ENCODE measurements at regions not wholly inside any gene's neighbourhood (a gene's known extent, or its start where the extent isn't known, plus 50 kb on each side); places are given as distances from the start of the nearest gene placed in this dataset.

- 22 to 29% methylated on average over 7 of the region's 7 CpGs for WGBS, 2 donors
- Histone ChIP-seq H3K4me1 (peaks cover 0 to 10% (median 0%) of the 10 kb centered on the region in 4 donors), H3K27ac (no peak overlapping the region), H3K9me3 (no peaks in the 10 kb centered on the region), H3K27me3 (no peaks in the 10 kb centered on the region), H3K36me3 (no peaks in the 10 kb centered on the region), H3K4me3 (no peak overlapping the region)
- TF ChIP-seq EP300 (IDR thresholded peaks at IDR 0.05), result no peak
- no peak for DNase-seq (ENCODE audit: low spot score in 2 of 2)
Observed at GRCh38 chr10:59517341-59517899, 155.1 kb upstream of the FAM13C start.

GRCh38 chr10:59513558-59513957 lies 151.2 kb upstream of the FAM13C start:
- H3K9me3 ChIP-seq, result no peaks in the 10 kb centered on the region
- TF ChIP-seq CTCF (IDR thresholded peaks at IDR 0.05) (no peak), EP300 (IDR thresholded peaks at IDR 0.05) (no peak), POLR2A (IDR thresholded peaks at IDR 0.05) (no peak)
- 56 to 57% methylated on average over 3 of the region's 3 CpGs for WGBS, 2 donors

GRCh38 chr10:59512951-59513350 lies 150.6 kb upstream of the FAM13C start:
- WGBS, 2 donors, result 91 to 94% methylated on average over 3 of the region's 3 CpGs
- no peak for TF ChIP-seq POLR2A (IDR thresholded peaks at IDR 0.05)
- no peak for TF ChIP-seq EP300 (IDR thresholded peaks at IDR 0.05)
- no peak for TF ChIP-seq CTCF (IDR thresholded peaks at IDR 0.05)
- Histone ChIP-seq H3K27ac (no peak overlapping the region), H3K9me3 (no peaks in the 10 kb centered on the region), H3K27me3 (no peaks in the 10 kb centered on the region), H3K4me1 (peaks cover 0 to 6% (median 0%) of the 10 kb centered on the region in 4 donors), H3K36me3 (no peaks in the 10 kb centered on the region), H3K4me3 (no peak overlapping the region)
- no peak for DNase-seq (ENCODE audit: low spot score in 2 of 2)

More at GRCh38 chr10:59513558-59513957, 151.2 kb upstream of the FAM13C start:
- Histone ChIP-seq H3K27me3 (no peaks in the 10 kb centered on the region), H3K36me3 (no peaks in the 10 kb centered on the region), H3K4me1 (peaks cover 0 to 10% (median 0%) of the 10 kb centered on the region in 4 donors), H3K27ac (no peak overlapping the region), H3K4me3 (no peak overlapping the region)
- DNase-seq (ENCODE audit: low spot score in 2 of 2), result no peak

GRCh38 chr10:59508956-59509355 lies 146.6 kb upstream of the FAM13C start:
- WGBS, 2 donors, result 52 to 60% methylated on average over 1 of the region's 1 CpG

GRCh38 chr10:59508296-59508695 lies 145.9 kb upstream of the FAM13C start:
- Histone ChIP-seq H3K27me3 (no peaks in the 10 kb centered on the region), H3K9me3 (no peaks in the 10 kb centered on the region), H3K4me3 (no peak overlapping the region), H3K36me3 (no peaks in the 10 kb centered on the region), H3K27ac (no peak overlapping the region), H3K4me1 (no peaks in the 10 kb centered on the region)
- WGBS, 2 donors, result 80 to 95% methylated on average over 3 of the region's 3 CpGs
- no peak for DNase-seq (ENCODE audit: low spot score in 2 of 2)
- no peak for TF ChIP-seq POLR2A (IDR thresholded peaks at IDR 0.05)
- TF ChIP-seq EP300 (IDR thresholded peaks at IDR 0.05), result no peak
- TF ChIP-seq CTCF (IDR thresholded peaks at IDR 0.05), result no peak

More at GRCh38 chr10:59508956-59509355, 146.6 kb upstream of the FAM13C start:
- H3K27ac ChIP-seq, result no peak overlapping the region
- no peak overlapping the region for H3K4me3 ChIP-seq
- no peaks in the 10 kb centered on the region for H3K36me3 ChIP-seq
- H3K9me3 ChIP-seq, result no peaks in the 10 kb centered on the region
- no peaks in the 10 kb centered on the region for H3K27me3 ChIP-seq
- TF ChIP-seq CTCF (IDR thresholded peaks at IDR 0.05), result no peak
- TF ChIP-seq EP300 (IDR thresholded peaks at IDR 0.05), result no peak
- no peak for TF ChIP-seq POLR2A (IDR thresholded peaks at IDR 0.05)
- H3K4me1 ChIP-seq, result no peaks in the 10 kb centered on the region
- no peak for DNase-seq (ENCODE audit: low spot score in 2 of 2)

- Histone ChIP-seq H3K4me1 (no peaks in the 10 kb centered on the region), H3K4me3 (no peak overlapping the region), H3K9me3 (no peaks in the 10 kb centered on the region), H3K27ac (no peak overlapping the region), H3K27me3 (no peaks in the 10 kb centered on the region), H3K36me3 (no peaks in the 10 kb centered on the region)
- WGBS, 2 donors, result 49 to 61% methylated on average over 1 of the region's 1 CpG
- no peak for DNase-seq (ENCODE audit: low spot score in 2 of 2)
- TF ChIP-seq EP300 (IDR thresholded peaks at IDR 0.05) (no peak), CTCF (IDR thresholded peaks at IDR 0.05) (no peak)
Observed at GRCh38 chr10:59505926-59506325, 143.6 kb upstream of the FAM13C start.
